HL-60 (cell line): ENCODE measurements at regions not wholly inside any gene's neighbourhood (a gene's known extent, or its start where the extent isn't known, plus 50 kb on each side); places are given as distances from the start of the nearest gene placed in this dataset.

Source experiments
- GABPA ChIP-seq: IDR thresholded peaks from 2 replicates; pipeline ENCODE4 v1.6.1; 2012; ENCODE audit warnings: low read depth
- POLR2AphosphoS5 ChIP-seq: IDR thresholded peaks from 2 replicates; pipeline ENCODE4 v1.6.1; 2012; ENCODE audit warnings: low read depth
- SPI1 ChIP-seq: IDR thresholded peaks from 2 replicates; pipeline ENCODE4 v1.6.1; 2012; ENCODE audit warnings: low read depth, mild to moderate bottlenecking, borderline replicate concordance
- TF ChIP-seq, protein P1 (sequence below): IDR thresholded peaks from 2 replicates; pipeline ENCODE4 v1.6.1; 2012; ENCODE audit warnings: low read depth; ENCODE audit not compliant: insufficient replicate concordance
- TF ChIP-seq, protein P2 (sequence below): IDR thresholded peaks from one replicate; pipeline ENCODE4 v1.5.1; 2011; ENCODE audit warnings: low read length, control low read depth, inconsistent platforms; ENCODE audit not compliant: insufficient read depth

DNA sequence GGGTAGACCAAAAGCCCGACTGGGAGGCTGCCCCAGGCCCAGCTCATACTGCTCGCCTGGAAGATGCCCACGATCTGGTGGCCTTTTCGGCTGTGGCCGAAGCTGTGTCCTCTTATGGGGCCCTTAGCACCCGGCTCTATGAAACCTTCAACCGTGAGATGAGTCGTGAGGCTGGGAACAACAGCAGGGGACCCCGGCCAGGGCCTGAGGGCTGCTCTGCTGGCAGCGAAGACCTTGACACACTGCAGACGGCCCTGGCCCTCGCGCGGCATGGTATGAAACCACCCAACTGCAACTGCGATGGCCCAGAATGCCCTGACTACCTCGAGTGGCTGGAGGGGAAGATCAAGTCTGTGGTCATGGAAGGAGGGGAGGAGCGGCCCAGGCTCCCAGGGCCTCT lies 61.7 kb downstream of the TET3 start:
- TF ChIP-seq, protein P1, sequence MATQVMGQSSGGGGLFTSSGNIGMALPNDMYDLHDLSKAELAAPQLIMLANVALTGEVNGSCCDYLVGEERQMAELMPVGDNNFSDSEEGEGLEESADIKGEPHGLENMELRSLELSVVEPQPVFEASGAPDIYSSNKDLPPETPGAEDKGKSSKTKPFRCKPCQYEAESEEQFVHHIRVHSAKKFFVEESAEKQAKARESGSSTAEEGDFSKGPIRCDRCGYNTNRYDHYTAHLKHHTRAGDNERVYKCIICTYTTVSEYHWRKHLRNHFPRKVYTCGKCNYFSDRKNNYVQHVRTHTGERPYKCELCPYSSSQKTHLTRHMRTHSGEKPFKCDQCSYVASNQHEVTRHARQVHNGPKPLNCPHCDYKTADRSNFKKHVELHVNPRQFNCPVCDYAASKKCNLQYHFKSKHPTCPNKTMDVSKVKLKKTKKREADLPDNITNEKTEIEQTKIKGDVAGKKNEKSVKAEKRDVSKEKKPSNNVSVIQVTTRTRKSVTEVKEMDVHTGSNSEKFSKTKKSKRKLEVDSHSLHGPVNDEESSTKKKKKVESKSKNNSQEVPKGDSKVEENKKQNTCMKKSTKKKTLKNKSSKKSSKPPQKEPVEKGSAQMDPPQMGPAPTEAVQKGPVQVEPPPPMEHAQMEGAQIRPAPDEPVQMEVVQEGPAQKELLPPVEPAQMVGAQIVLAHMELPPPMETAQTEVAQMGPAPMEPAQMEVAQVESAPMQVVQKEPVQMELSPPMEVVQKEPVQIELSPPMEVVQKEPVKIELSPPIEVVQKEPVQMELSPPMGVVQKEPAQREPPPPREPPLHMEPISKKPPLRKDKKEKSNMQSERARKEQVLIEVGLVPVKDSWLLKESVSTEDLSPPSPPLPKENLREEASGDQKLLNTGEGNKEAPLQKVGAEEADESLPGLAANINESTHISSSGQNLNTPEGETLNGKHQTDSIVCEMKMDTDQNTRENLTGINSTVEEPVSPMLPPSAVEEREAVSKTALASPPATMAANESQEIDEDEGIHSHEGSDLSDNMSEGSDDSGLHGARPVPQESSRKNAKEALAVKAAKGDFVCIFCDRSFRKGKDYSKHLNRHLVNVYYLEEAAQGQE = no peak
- TF ChIP-seq, protein P2, sequence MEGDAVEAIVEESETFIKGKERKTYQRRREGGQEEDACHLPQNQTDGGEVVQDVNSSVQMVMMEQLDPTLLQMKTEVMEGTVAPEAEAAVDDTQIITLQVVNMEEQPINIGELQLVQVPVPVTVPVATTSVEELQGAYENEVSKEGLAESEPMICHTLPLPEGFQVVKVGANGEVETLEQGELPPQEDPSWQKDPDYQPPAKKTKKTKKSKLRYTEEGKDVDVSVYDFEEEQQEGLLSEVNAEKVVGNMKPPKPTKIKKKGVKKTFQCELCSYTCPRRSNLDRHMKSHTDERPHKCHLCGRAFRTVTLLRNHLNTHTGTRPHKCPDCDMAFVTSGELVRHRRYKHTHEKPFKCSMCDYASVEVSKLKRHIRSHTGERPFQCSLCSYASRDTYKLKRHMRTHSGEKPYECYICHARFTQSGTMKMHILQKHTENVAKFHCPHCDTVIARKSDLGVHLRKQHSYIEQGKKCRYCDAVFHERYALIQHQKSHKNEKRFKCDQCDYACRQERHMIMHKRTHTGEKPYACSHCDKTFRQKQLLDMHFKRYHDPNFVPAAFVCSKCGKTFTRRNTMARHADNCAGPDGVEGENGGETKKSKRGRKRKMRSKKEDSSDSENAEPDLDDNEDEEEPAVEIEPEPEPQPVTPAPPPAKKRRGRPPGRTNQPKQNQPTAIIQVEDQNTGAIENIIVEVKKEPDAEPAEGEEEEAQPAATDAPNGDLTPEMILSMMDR = no peak
- no peak for TF ChIP-seq GABPA
- no peak for TF ChIP-seq SPI1
- no peak for TF ChIP-seq POLR2AphosphoS5
